ENCODE measurements at regions not wholly inside any gene's neighbourhood (a gene's known extent, or its start where the extent isn't known, plus 50 kb on each side); places are given as distances from the start of the nearest gene placed in this dataset.
"Not testable (repeated sequence)": the region's sequence is repeated elsewhere in the genome, so short reads cannot be mapped to it uniquely, and the experiment has no call there.

DNA sequence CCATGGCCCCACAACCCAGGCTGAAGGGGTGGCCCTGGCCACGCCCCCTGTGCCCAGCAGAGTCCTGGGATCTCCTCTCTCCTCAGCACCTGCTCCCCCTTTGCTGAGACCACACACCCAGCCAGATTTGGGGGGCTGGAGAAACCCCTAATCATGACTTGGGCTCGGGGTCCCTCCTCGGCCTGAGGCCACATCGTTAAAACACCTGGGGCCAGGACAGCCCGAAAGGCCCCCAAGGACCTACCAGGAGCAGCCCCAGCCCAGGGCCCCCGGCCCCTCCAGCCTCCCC is 116.7 kb downstream of the FAM53A start:
- no peaks in the 10 kb centered on the region for H3K36me3 ChIP-seq (ENCODE audit: insufficient read depth, low read length)
- no peak overlapping the region for H3K27ac ChIP-seq (ENCODE audit: low read depth, low read length, poor library complexity, severe bottlenecking)
- no peak overlapping the region for H3K4me3 ChIP-seq (ENCODE audit: low read depth, low read length, poor library complexity, severe bottlenecking)
- no peaks in the 10 kb centered on the region for H3K9me3 ChIP-seq (ENCODE audit: low read length)
- no peaks in the 10 kb centered on the region for H3K79me2 ChIP-seq (ENCODE audit: insufficient read depth, low read depth, low read length)
- ChIA-PET POLR2A (no interaction called here), CTCF (ENCODE audit: unreplicated experiment) (no interaction called here)
- no peak overlapping the region for H2AFZ ChIP-seq (ENCODE audit: low read length)
- H3K4me2 ChIP-seq (ENCODE audit: low read length), result no peak overlapping the region
- intact Hi-C loops (cut with micrococcal nuclease; ENCODE audit: unreplicated experiment), result no loop called here
- BruUV-seq (replicated peaks), result no TSS peak
- no peak for TF ChIP-seq EZH2phosphoT487 (IDR thresholded peaks at IDR 0.05; ENCODE audit: borderline replicate concordance, low read depth, low read length)
- TF ChIP-seq, protein P1, sequence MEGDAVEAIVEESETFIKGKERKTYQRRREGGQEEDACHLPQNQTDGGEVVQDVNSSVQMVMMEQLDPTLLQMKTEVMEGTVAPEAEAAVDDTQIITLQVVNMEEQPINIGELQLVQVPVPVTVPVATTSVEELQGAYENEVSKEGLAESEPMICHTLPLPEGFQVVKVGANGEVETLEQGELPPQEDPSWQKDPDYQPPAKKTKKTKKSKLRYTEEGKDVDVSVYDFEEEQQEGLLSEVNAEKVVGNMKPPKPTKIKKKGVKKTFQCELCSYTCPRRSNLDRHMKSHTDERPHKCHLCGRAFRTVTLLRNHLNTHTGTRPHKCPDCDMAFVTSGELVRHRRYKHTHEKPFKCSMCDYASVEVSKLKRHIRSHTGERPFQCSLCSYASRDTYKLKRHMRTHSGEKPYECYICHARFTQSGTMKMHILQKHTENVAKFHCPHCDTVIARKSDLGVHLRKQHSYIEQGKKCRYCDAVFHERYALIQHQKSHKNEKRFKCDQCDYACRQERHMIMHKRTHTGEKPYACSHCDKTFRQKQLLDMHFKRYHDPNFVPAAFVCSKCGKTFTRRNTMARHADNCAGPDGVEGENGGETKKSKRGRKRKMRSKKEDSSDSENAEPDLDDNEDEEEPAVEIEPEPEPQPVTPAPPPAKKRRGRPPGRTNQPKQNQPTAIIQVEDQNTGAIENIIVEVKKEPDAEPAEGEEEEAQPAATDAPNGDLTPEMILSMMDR (conservative IDR thresholded peaks at IDR 0.05; ENCODE audit: low read length), result no peak
- H4K20me1 ChIP-seq (ENCODE audit: insufficient read depth, low read length), result no peaks in the 10 kb centered on the region
- H3K4me1 ChIP-seq (ENCODE audit: insufficient read depth, low read length, poor library complexity, severe bottlenecking), result no peaks in the 10 kb centered on the region
- DNase-seq (ENCODE audit: low spot score), result no peak
- no peaks in the 10 kb centered on the region for H3K9me2 ChIP-seq (ENCODE audit: insufficient read depth, low read length)

- no peaks in the 10 kb centered on the region for H3K9me3 ChIP-seq (ENCODE audit: low read length)
- no peak overlapping the region for H2AFZ ChIP-seq (ENCODE audit: low read length)
- no peak for TF ChIP-seq EZH2phosphoT487 (IDR thresholded peaks at IDR 0.05; ENCODE audit: borderline replicate concordance, low read depth, low read length)
- TF ChIP-seq, protein P1 (conservative IDR thresholded peaks at IDR 0.05; ENCODE audit: low read length), result no peak
- intact Hi-C loops (cut with micrococcal nuclease; ENCODE audit: unreplicated experiment), result no loop called here
- H3K27ac ChIP-seq (ENCODE audit: low read depth, low read length, poor library complexity, severe bottlenecking), result no peak overlapping the region
- H3K4me2 ChIP-seq (ENCODE audit: low read length), result no peak overlapping the region
- H3K9me2 ChIP-seq (ENCODE audit: insufficient read depth, low read length), result no peaks in the 10 kb centered on the region
- no peaks in the 10 kb centered on the region for H3K4me1 ChIP-seq (ENCODE audit: insufficient read depth, low read length, poor library complexity, severe bottlenecking)
- no peak for DNase-seq (ENCODE audit: low spot score)
- ChIA-PET CTCF (ENCODE audit: unreplicated experiment) (no interaction called here), POLR2A (no interaction called here)
- no TSS peak for BruUV-seq (replicated peaks)
- H3K36me3 ChIP-seq (ENCODE audit: insufficient read depth, low read length), result no peaks in the 10 kb centered on the region
- no peaks in the 10 kb centered on the region for H4K20me1 ChIP-seq (ENCODE audit: insufficient read depth, low read length)
- no peaks in the 10 kb centered on the region for H3K79me2 ChIP-seq (ENCODE audit: insufficient read depth, low read depth, low read length)
- no peak overlapping the region for H3K4me3 ChIP-seq (ENCODE audit: low read depth, low read length, poor library complexity, severe bottlenecking)
These were observed 117.1 kb downstream of the FAM53A start for GRCh38 chr4:1566838-1567518.

DNA sequence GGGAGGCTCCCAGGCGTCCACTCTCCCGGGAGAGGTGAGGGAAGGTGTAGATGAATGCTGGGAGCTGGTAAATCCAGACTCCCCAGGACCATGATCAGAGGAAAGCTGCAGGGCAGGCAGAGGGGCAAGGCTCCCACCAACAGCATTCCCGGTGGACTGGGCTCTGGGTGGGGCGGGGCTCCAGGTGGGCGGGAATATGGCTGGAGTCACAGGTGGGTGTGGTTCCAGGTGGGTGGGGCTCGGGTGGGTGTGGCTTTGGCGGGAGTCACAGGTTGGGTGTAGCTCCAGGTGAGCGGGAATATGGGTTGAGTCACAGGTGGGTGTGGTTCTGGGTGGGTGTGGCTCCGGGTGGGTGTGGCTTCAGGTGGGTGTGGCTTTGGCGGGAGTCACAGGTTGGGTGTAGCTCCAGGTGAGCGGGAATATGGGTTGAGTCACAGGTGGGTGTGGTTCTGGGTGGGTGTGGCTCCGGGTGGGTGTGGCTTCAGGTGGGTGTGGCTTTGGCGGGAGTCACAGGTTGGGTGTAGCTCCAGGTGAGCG is 117.7 kb downstream of the FAM53A start:
- H3K9me3 ChIP-seq (ENCODE audit: low read length); H3K4me2 ChIP-seq (ENCODE audit: low read length); CTCF ChIA-PET (ENCODE audit: unreplicated experiment); H3K4me3 ChIP-seq (ENCODE audit: low read depth, low read length, poor library complexity, severe bottlenecking); H3K4me1 ChIP-seq (ENCODE audit: insufficient read depth, low read length, poor library complexity, severe bottlenecking); H2AFZ ChIP-seq (ENCODE audit: low read length); intact Hi-C loops (cut with micrococcal nuclease; ENCODE audit: unreplicated experiment); POLR2A ChIA-PET; H3K36me3 ChIP-seq (ENCODE audit: insufficient read depth, low read length); H3K27ac ChIP-seq (ENCODE audit: low read depth, low read length, poor library complexity, severe bottlenecking); BruUV-seq (replicated peaks); H3K79me2 ChIP-seq (ENCODE audit: insufficient read depth, low read depth, low read length); H3K9me2 ChIP-seq (ENCODE audit: insufficient read depth, low read length); H4K20me1 ChIP-seq (ENCODE audit: insufficient read depth, low read length): not testable (repeated sequence)
- DNase-seq (ENCODE audit: low spot score), result peak; percentile 10

Measured in OCI-LY7 (cell line).